Endothelial cell of umbilical vein (primary cell): ENCODE measurements at regions not wholly inside any gene's neighbourhood (a gene's known extent, or its start where the extent isn't known, plus 50 kb on each side); places are given as distances from the start of the nearest gene placed in this dataset.

Experiments
- BruUV-seq: library from RNA; stranded (reverse); fragments of 400-500 nt; replicated peaks from 2 replicates; lab custom pipeline; 2021; lab: Mats Ljungman, UMichigan
- CTCF ChIA-PET: fragments of 300-600, 350-600 bp; sonication (Branson Sonifier 250); formaldehyde crosslinking; loops from one replicate; lab custom pipeline; 2021; ENCODE audit warnings: antibody characterized with exemption, inconsistent platforms; lab: Charles Lee
- POLR2A ChIA-PET: fragments of 300-600, 350-600 bp; sonication (Branson Sonifier 250); formaldehyde crosslinking; loops from one replicate; lab custom pipeline; 2021; ENCODE audit warnings: antibody characterized with exemption, inconsistent platforms; lab: Charles Lee
- DNase-seq: peaks from one replicate; pipeline ENCODE4 v3.0.0-alpha.2; 2011; ENCODE audit warnings: low read depth, low spot score
- FAIRE-seq: peaks from 2 replicates; lab custom pipeline; 2011; peaks lifted over from hg19 to GRCh38; lab: Jason Lieb, UNC
- H2AFZ ChIP-seq: 2 replicates; pipeline ENCODE4 v1.6.0; 2012; ENCODE audit warnings: low read depth, low read length, control low read depth, inconsistent platforms
- H3K27ac ChIP-seq: 2 replicates; pipeline ENCODE4 v1.5.1; 2011; ENCODE audit warnings: low read depth, mild to moderate bottlenecking, control low read depth, low read length, moderate library complexity; ENCODE audit not compliant: insufficient read depth
- H3K27me3 ChIP-seq, 2 experiments: 2 replicates each; pipeline versions ENCODE4 v1.6.0 to v1.6.1; 2011; ENCODE audit warnings: low read length in 2 of 2, mixed read lengths in 1 of 2; ENCODE audit not compliant: control insufficient read depth in 2 of 2, insufficient read depth in 2 of 2
- H3K36me3 ChIP-seq, 2 experiments: 2 replicates in 1 of 2; 3 replicates in 1 of 2; pipeline ENCODE4 v1.5.1; 2011; ENCODE audit warnings: low read length in 2 of 2, mild to moderate bottlenecking in 1 of 2, moderate library complexity in 1 of 2; ENCODE audit not compliant: control insufficient read depth in 2 of 2, insufficient read depth in 2 of 2; ENCODE audit errors: extremely low read depth in 1 of 2
- H3K4me1 ChIP-seq: 3 replicates; pipeline ENCODE4 v1.5.1; 2011; ENCODE audit warnings: mild to moderate bottlenecking, low read length; ENCODE audit not compliant: control insufficient read depth, insufficient read depth; ENCODE audit errors: extremely low read depth
- H3K4me2 ChIP-seq: 2 replicates; pipeline ENCODE4 v1.6.1; 2011; ENCODE audit warnings: low read length, control low read depth, mixed read lengths; ENCODE audit not compliant: insufficient read depth
- H3K4me3 ChIP-seq, 3 experiments: fragments of 200-600 bp in 1 of 3; sonication (generic), shearing (Covaris generic) in 1 of 3; replicated peaks in 1 of 3; 2 replicates each; pipeline ENCODE4 v1.5.1; 2011 to 2016; ENCODE audit warnings: control low read depth in 3 of 3, low read length in 3 of 3, mild to moderate bottlenecking in 2 of 3, inconsistent platforms in 1 of 3, low read depth in 1 of 3, moderate library complexity in 1 of 3; ENCODE audit not compliant: insufficient read depth in 1 of 3
- H3K79me2 ChIP-seq: 2 replicates; pipeline ENCODE4 v1.6.0; 2012; ENCODE audit warnings: low read length, inconsistent platforms; ENCODE audit not compliant: control insufficient read depth, insufficient read depth
- H3K9ac ChIP-seq: replicated peaks from 2 replicates; pipeline ENCODE3; 2011; ENCODE audit warnings: low read length, control low read depth; ENCODE audit not compliant: insufficient read depth; ENCODE audit errors: extremely low read depth
- H3K9me1 ChIP-seq: replicated peaks from 3 replicates; pipeline ENCODE4 v1.6.0; 2011; ENCODE audit warnings: mild to moderate bottlenecking, low read length; ENCODE audit not compliant: control insufficient read depth, insufficient read depth; ENCODE audit errors: extremely low read depth
- H3K9me3 ChIP-seq: replicated peaks from 2 replicates; pipeline ENCODE4 v1.5.1; 2012; ENCODE audit warnings: low read length, inconsistent platforms; ENCODE audit not compliant: control insufficient read depth, insufficient read depth
- H4K20me1 ChIP-seq: replicated peaks from 2 replicates; pipeline ENCODE3; 2011; ENCODE audit warnings: mild to moderate bottlenecking, low read length; ENCODE audit not compliant: control insufficient read depth, insufficient read depth; ENCODE audit errors: extremely low read depth
- CTCF ChIP-seq, 2 donors: IDR thresholded peaks; 1 replicate in 1 of 2; 2 replicates in 1 of 2; pipeline ENCODE4 v1.5.1; 2011; ENCODE audit warnings: low read length in 2 of 2, mild to moderate bottlenecking in 2 of 2, moderate library complexity in 2 of 2, control low read depth in 1 of 2, inconsistent platforms in 1 of 2, low read depth in 1 of 2; ENCODE audit not compliant: insufficient read depth in 1 of 2; ENCODE audit errors: extremely low read depth in 1 of 2
- EZH2 ChIP-seq: IDR thresholded peaks from 2 replicates; pipeline ENCODE4 v1.6.1; 2012; ENCODE audit warnings: borderline replicate concordance, low read depth, mild to moderate bottlenecking, moderate library complexity, low read length, inconsistent platforms; ENCODE audit not compliant: severe bottlenecking
- FOS ChIP-seq: IDR thresholded peaks from 2 replicates; pipeline ENCODE4 v1.6.1; 2011; ENCODE audit warnings: mild to moderate bottlenecking, low read length, moderate library complexity, borderline replicate concordance; ENCODE audit not compliant: insufficient read depth
- GATA2 ChIP-seq: IDR thresholded peaks from 2 replicates; pipeline ENCODE4 v1.7.0; 2011; ENCODE audit warnings: low read depth, mild to moderate bottlenecking, moderate library complexity, mixed read lengths, low read length; ENCODE audit not compliant: insufficient read length, insufficient read depth
- JUN ChIP-seq: IDR thresholded peaks from 2 replicates; pipeline ENCODE4 v1.6.1; 2011; ENCODE audit warnings: borderline replicate concordance, low read depth; ENCODE audit not compliant: insufficient read length, insufficient read depth
- MAX ChIP-seq: IDR thresholded peaks from 2 replicates; pipeline ENCODE4 v1.6.1; 2011; ENCODE audit not compliant: insufficient read depth, insufficient read length
- MYC ChIP-seq: IDR thresholded peaks from one replicate; pipeline ENCODE4 v1.6.1; 2011; ENCODE audit warnings: mild to moderate bottlenecking, low read depth, low read length
- POLR2A ChIP-seq: IDR thresholded peaks from 2 replicates; pipeline ENCODE4 v1.6.1; 2012; ENCODE audit warnings: low read depth, mild to moderate bottlenecking, control low read depth, low read length
- POLR2AphosphoS5 ChIP-seq: IDR thresholded peaks from 2 replicates; pipeline ENCODE4 v1.6.1; 2012; ENCODE audit warnings: low read depth, mild to moderate bottlenecking, control low read depth, low read length, moderate library complexity; ENCODE audit not compliant: insufficient read depth
- dilution Hi-C: fragments of 300-500 bp; cut with MboI; formaldehyde crosslinking; loops from one replicate; pipeline ENCODE4 v1.15.0; 2019; ENCODE audit warnings: low sequenced_read_pairs; ENCODE audit not compliant: extremely low pct_ligation_motif_present
- intact Hi-C: fragments of 100-400 bp; cut with micrococcal nuclease; formaldehyde crosslinking; loops from one replicate; pipeline ENCODE4 v1.10.0; 2022

GRCh38 chr5:36390640-36391039, 88.9 kb upstream of the RANBP3L start:
- CTCF ChIA-PET, result interaction anchor here (1.2 kb wide), 2 partner anchors 25 to 309 kb away, joined by 3 read pairs; no protein-coding TSS in a partner anchor
- intact Hi-C loops, result loop anchor here (10.0 kb wide), 1 partner anchor 216 kb away; no protein-coding TSS in a partner anchor
- Histone ChIP-seq H3K79me2 (no peaks in the 10 kb centered on the region), H3K9me1 (no peaks in the 10 kb centered on the region), H2AFZ (no peak overlapping the region), H4K20me1 (no peaks in the 10 kb centered on the region), H3K9me3 (no peaks in the 10 kb centered on the region), H3K36me3 (no peaks in the 10 kb centered on the region), H3K4me2 (no peak overlapping the region), H3K9ac (no peak overlapping the region), H3K27me3 (no peaks in the 10 kb centered on the region), H3K4me3 (no peak overlapping the region), H3K27ac (no peak overlapping the region), H3K4me1 (no peaks in the 10 kb centered on the region)
- DNase-seq, result no peak
- no peak for FAIRE-seq
- dilution Hi-C loops, result no loop called here
- TF ChIP-seq MAX (no peak), JUN (no peak), EZH2 (no peak), POLR2AphosphoS5 (no peak), GATA2 (no peak), FOS (no peak), CTCF (IDR thresholded peaks at IDR 0.05; ENCODE audit: extremely low read depth in 1 of 2, insufficient read depth in 1 of 2, low read depth in 1 of 2, low read length in 2 of 2) (no peak), MYC (no peak), POLR2A (no peak)
- POLR2A ChIA-PET, result no interaction called here
- BruUV-seq, result no TSS peak
